COR-L47 (cell line): ENCODE measurements at regions not wholly inside any gene's neighbourhood (a gene's known extent, or its start where the extent isn't known, plus 50 kb on each side); places are given as distances from the start of the nearest gene placed in this dataset.

Experiments used
- DNase-seq: peaks from one replicate; lab custom pipeline; 2025; lab: John Stamatoyannopoulos, UW

DNA sequence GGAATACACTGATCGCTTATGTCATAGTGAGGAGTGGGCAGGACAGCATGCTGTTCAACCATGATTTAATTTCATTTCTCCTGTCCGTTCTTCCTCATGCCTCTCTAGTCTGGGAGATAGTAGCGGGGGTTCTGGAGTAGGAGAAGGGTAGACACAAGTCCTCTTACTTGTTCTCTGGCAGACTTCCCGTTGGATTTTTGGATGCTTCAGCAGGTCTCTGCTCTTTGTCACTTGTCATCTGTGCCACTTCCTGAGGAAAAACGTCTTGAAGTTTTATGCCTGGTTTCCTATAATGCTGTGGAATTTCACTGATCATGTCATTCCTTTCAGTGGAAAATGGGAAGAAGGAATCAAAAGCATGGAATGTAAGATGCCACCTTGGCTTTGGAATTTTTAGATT is 154.7 kb downstream of the GATB start:
- no peak for DNase-seq

- DNase-seq: no peak
These were observed 150.6 kb downstream of the GATB start for GRCh38 chr4:151610229-151610628.

- no peak for DNase-seq
These were observed 148.8 kb downstream of the GATB start for GRCh38 chr4:151611960-151612359.

DNA sequence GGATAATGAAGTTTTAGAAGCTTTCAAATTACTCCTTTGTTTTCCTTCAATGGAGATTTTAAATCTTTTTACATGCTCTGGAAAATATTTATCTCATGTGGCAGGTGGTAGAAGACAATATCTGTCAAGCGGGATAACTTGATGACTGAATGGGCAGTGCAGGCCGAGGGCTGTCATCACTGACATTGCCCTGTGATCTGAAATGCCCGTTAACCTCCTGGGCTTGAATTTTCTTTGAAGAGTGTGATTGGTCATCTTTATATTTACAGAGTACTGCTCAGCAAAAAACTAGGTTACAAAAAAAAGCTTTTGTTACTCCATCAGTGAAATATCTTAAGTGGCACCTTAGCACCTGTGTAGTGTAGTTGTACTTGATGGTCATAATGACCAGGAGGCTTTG is 147.5 kb downstream of the GATB start:
- no peak for DNase-seq

- no peak for DNase-seq
These were observed 146.2 kb downstream of the GATB start for GRCh38 chr4:151614561-151614960.

- DNase-seq: no peak
These were observed 141.9 kb downstream of the GATB start for GRCh38 chr4:151618858-151619257.

DNA sequence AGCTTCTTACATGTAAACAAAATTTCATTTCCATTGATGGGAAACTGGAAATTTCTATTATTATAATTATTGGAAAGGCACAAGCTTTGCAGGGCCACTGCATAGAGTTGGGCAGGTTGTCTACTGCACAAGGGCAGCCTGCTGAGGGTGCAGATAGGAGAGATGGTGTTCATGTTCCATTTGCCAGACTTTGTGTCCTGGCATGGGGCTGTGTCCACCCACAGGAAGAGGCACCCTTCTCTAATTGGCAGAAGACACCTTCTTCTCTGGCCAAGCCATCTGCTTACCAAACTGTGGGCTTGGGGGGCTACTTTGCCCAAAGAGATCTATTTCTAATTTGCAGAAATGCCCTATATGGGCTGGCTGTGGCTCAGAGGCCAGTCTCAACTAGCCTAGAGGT is 140.7 kb downstream of the GATB start:
- no peak for DNase-seq
